Thyroid gland (tissue), 4 donors: ENCODE measurements at regions not wholly inside any gene's neighbourhood (a gene's known extent, or its start where the extent isn't known, plus 50 kb on each side); places are given as distances from the start of the nearest gene placed in this dataset.

ENCODE experiments used
- DNase-seq, 2 donors: peaks; one replicate each; pipeline ENCODE4 v3.0.0-alpha.2; 2019
- H3K27ac ChIP-seq, 3 donors: fragments of 200-600 bp; sonication (generic); 1 replicate in 2 of 3; 2 replicates in 1 of 3; pipeline ENCODE4 v1.5.1; 2016 to 2019; ENCODE audit warnings: mild to moderate bottlenecking in 1 of 3, moderate library complexity in 1 of 3
- H3K27me3 ChIP-seq: fragments of 200-600 bp; sonication (generic); one replicate; pipeline ENCODE4 v1.5.1; 2019
- H3K36me3 ChIP-seq, 2 donors: fragments of 200-600 bp; sonication (generic); one replicate each; pipeline ENCODE4 v1.5.1; 2016 to 2019
- H3K4me1 ChIP-seq, 2 donors: fragments of 200-600 bp; sonication (generic); one replicate each; pipeline ENCODE4 v1.5.1; 2017 to 2019
- H3K4me3 ChIP-seq, 3 donors: fragments of 200-600 bp; sonication (generic); replicated peaks in 1 of 3; 1 replicate in 2 of 3; 2 replicates in 1 of 3; pipeline ENCODE4 v1.5.1; 2016; ENCODE audit warnings: mild to moderate bottlenecking in 1 of 3
- H3K9me3 ChIP-seq: fragments of 200-600 bp; sonication (generic); one replicate; pipeline ENCODE4 v1.5.1; 2017
- POLR2A ChIP-seq, 2 donors: fragments of 450-650 bp; IDR thresholded peaks; one replicate each; pipeline ENCODE4 v1.6.1; 2017; ENCODE audit warnings: antibody characterized with exemption in 2 of 2, mild to moderate bottlenecking in 2 of 2, moderate library complexity in 1 of 2
- WGBS, 2 donors: methylation state at CpG; one replicate each; pipeline ENCODE4 v1.1.5; 2017; 5-methylcytosine and 5-hydroxymethylcytosine counted together
- intact Hi-C: fragments of 100-400 bp; cut with DNase I; formaldehyde crosslinking; loops from one replicate; pipeline ENCODE4 v1.15.1; 2023
- TF ChIP-seq, protein P1 (sequence below), 6 experiments: fragments of 200-600 bp in 3 of 6; fragments of 450-650 bp in 3 of 6; sonication (generic) in 3 of 6; IDR thresholded peaks; one replicate each; pipeline ENCODE4 v1.5.1; 2016 to 2019; ENCODE audit warnings: antibody characterized with exemption in 6 of 6, mild to moderate bottlenecking in 2 of 6, inconsistent platforms in 1 of 6, moderate library complexity in 1 of 6

DNA sequence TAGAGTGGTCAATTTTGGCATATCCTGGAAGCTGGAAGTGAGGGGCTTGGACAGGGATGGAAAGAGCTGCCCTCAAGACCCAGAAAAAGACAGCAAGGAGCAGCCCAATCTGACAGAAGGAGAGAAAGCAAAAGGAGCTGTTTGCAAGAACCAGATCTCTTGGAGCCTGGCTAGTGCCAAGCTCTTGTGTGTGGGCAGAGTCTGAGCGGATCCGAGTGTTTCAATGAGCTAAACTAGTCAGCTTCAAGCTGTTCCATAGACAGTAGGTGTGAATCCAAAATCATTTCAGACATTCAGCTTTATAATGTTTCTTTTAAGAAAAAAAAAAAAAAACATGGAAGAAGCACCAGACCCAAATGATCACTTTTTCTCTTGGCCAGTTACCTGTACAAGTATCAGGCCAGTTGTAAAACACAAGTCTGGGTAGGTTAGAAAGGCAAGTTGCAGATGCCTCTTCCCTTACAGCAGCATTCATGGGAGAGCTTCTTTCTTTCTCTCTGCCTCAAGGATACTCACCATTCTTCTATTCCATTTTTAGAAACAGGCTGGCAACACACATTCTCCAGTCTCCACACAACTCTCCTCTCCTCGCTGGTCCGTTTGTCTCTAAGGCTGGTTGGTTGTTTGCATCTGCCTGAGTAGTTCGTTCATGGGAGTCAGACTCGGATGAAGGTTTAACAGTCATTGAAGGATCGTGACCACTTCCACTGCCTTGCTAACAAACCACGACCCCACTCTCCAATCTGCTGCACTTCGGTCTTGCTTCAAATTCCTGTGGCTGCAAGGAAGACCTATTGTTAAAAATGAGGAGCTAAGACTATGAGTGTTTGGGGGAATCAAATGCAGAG, 105.2 kb upstream of the GATB start:
- Histone ChIP-seq H3K27ac (no peak overlapping the region), H3K4me3 (no peak overlapping the region), H3K9me3 (no peaks in the 10 kb centered on the region), H3K36me3 (no peaks in the 10 kb centered on the region), H3K27me3 (no peaks in the 10 kb centered on the region), H3K4me1 (no peaks in the 10 kb centered on the region)
- 77 to 87% methylated on average over 9 of the region's 9 CpGs for WGBS, 2 donors
- DNase-seq: no peak
- intact Hi-C loops: no loop called here
- no peak for TF ChIP-seq POLR2A (IDR thresholded peaks at IDR 0.05)

DNA sequence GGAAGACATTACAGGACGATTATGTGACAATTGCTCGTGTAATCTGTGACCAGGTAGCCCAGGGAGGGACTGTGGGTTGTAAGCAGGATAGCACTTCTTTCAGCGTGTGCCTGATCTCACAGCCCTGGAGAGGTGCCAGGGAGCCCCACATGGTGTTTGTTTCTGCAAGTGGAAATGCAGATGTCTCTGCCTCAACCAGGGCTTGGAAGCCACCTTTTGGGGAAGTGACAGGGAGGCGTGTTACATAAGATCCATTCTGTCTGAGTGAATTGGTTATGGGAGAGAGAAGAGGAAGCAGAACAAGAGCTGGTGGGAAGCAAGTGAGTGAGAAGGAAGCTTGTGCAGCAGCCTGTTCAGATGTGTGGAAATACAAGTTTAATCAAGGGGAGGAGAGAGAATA, 104.5 kb upstream of the GATB start:
- no peak for TF ChIP-seq POLR2A (IDR thresholded peaks at IDR 0.05)
- TF ChIP-seq, protein P1, sequence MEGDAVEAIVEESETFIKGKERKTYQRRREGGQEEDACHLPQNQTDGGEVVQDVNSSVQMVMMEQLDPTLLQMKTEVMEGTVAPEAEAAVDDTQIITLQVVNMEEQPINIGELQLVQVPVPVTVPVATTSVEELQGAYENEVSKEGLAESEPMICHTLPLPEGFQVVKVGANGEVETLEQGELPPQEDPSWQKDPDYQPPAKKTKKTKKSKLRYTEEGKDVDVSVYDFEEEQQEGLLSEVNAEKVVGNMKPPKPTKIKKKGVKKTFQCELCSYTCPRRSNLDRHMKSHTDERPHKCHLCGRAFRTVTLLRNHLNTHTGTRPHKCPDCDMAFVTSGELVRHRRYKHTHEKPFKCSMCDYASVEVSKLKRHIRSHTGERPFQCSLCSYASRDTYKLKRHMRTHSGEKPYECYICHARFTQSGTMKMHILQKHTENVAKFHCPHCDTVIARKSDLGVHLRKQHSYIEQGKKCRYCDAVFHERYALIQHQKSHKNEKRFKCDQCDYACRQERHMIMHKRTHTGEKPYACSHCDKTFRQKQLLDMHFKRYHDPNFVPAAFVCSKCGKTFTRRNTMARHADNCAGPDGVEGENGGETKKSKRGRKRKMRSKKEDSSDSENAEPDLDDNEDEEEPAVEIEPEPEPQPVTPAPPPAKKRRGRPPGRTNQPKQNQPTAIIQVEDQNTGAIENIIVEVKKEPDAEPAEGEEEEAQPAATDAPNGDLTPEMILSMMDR (IDR thresholded peaks at IDR 0.05): no peak
- no peak overlapping the region for H3K4me3 ChIP-seq
- H3K9me3 ChIP-seq: no peaks in the 10 kb centered on the region
- H3K4me1 ChIP-seq: no peaks in the 10 kb centered on the region
- 27 to 41% methylated on average over 4 of the region's 4 CpGs for WGBS, 2 donors
- DNase-seq: peak; percentile 10 to 23
- H3K36me3 ChIP-seq: no peaks in the 10 kb centered on the region
- intact Hi-C loops: no loop called here
- no peaks in the 10 kb centered on the region for H3K27me3 ChIP-seq
- no peak overlapping the region for H3K27ac ChIP-seq

DNA sequence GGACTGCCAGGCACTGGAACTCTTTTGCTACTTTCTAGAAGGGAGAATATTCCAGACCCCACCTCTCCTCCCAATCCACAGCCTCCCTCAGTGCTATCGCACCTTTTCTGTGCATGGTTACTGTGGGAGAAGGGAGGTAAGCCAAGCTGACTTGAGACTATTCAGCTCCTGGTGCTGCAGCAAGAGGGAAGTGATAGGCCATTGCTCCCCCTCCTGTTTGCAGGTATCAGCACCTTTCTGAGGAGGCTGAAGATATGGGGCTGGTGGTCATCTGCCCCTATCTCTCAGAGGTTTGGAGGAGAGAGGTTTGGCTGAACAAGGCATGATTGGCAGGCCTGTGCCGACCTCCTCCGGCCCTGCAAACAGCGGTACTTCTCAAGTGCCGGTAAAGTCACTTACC, 103.3 kb upstream of the GATB start:
- Histone ChIP-seq H3K27me3 (no peaks in the 10 kb centered on the region), H3K36me3 (no peaks in the 10 kb centered on the region), H3K27ac (no peak overlapping the region), H3K9me3 (no peaks in the 10 kb centered on the region), H3K4me1 (no peaks in the 10 kb centered on the region), H3K4me3 (no peak overlapping the region)
- WGBS, 2 donors: 75 to 86% methylated on average over 5 of the region's 5 CpGs
- DNase-seq: no peak
- TF ChIP-seq, protein P1 (IDR thresholded peaks at IDR 0.05): no peak
- no peak for TF ChIP-seq POLR2A (IDR thresholded peaks at IDR 0.05)
- intact Hi-C loops: no loop called here

DNA sequence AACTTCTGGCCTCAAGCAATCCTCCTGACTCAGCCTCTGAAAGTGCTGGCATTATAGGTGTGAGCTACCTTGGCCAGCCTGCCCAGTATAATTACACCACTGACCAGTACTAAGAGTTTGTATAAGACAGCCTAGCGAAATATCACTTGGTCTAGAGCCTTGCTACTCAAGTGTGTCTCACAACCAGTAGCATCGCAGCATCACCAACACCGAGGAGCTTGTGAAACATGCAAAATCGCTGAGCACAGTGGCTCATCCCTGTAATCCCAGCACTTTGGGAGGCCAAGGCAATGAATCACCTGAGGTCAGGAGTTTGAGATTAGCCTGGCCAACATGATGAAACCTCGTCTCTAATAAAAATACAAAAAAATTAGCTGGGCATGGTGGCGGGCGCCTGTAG, 102.0 kb upstream of the GATB start:
- 77 to 83% methylated on average over 7 of the region's 7 CpGs for WGBS, 2 donors
- DNase-seq: no peak
- TF ChIP-seq, protein P1 (IDR thresholded peaks at IDR 0.05): no peak
- TF ChIP-seq POLR2A (IDR thresholded peaks at IDR 0.05): no peak
- no peaks in the 10 kb centered on the region for H3K36me3 ChIP-seq
- H3K9me3 ChIP-seq: no peaks in the 10 kb centered on the region
- H3K4me3 ChIP-seq: no peak overlapping the region
- intact Hi-C loops: no loop called here
- no peaks in the 10 kb centered on the region for H3K27me3 ChIP-seq
- H3K4me1 ChIP-seq: no peaks in the 10 kb centered on the region
- no peak overlapping the region for H3K27ac ChIP-seq

DNA sequence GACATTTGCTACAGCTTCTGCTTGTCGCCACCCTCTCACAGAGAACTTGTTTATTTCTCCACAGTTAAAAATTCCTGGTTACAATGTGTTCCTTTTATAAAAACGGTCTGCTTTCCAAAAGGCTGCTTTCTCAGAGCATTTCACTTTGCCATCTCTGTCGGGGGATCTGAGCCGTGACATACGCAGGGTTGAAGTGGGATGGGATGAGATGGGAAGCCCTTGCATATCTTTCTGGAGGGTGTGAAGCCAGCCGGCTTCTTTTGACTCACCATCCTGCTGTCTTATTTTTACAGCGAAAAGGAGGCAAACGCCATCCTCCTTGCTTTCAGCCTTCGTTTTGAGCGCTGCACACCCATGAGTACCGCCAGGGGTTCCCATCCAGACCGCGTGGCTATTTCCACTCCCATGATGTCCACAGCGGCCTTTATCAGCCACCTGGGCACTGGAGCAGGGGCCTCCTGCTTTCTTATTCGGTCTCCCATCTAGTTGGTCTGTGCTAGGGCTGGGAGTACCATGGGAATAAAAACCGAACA, 99.8 kb upstream of the GATB start:
- Histone ChIP-seq H3K9me3 (no peaks in the 10 kb centered on the region), H3K36me3 (no peaks in the 10 kb centered on the region), H3K27me3 (no peaks in the 10 kb centered on the region), H3K27ac (no peak overlapping the region), H3K4me1 (no peaks in the 10 kb centered on the region), H3K4me3 (no peak overlapping the region)
- intact Hi-C loops: no loop called here
- DNase-seq: no peak
- TF ChIP-seq POLR2A (IDR thresholded peaks at IDR 0.05): no peak
- TF ChIP-seq, protein P1 (IDR thresholded peaks at IDR 0.05): no peak
- 80 to 82% methylated on average over 16 of the region's 16 CpGs for WGBS, 2 donors
